ENCODE measurements at regions not wholly inside any gene's neighbourhood (a gene's known extent, or its start where the extent isn't known, plus 50 kb on each side); places are given as distances from the start of the nearest gene placed in this dataset.

- H3K36me3 ChIP-seq (ENCODE audit: control insufficient read depth, insufficient read depth, low read length) = no peaks in the 10 kb centered on the region
- no peaks in the 10 kb centered on the region for H3K9me3 Mint-ChIP-seq
- H3K4me1 ChIP-seq (ENCODE audit: control insufficient read depth, insufficient read depth, low read length) = no peaks in the 10 kb centered on the region
- no peak for TF ChIP-seq CTCF (conservative IDR thresholded peaks at IDR 0.05)
- no peak overlapping the region for H3K27ac ChIP-seq (ENCODE audit: low read depth, low read length)
- H3K27me3 Mint-ChIP-seq (ENCODE audit: insufficient read depth) = peaks cover 12% of the 10 kb centered on the region
- H3K27ac Mint-ChIP-seq = no peak overlapping the region
- WGBS, 2 experiments (ENCODE audit: insufficient coverage in 1 of 2, insufficient read length in 1 of 2) = 92 to 98% methylated on average over 7 to 13 of the region's 14 CpGs
- no peaks in the 10 kb centered on the region for H3K9me3 ChIP-seq (ENCODE audit: control insufficient read depth, low read length)
- no peak overlapping the region for H3K9ac ChIP-seq (ENCODE audit: extremely low read depth, low read length, poor library complexity, severe bottlenecking)
- no peaks in the 10 kb centered on the region for H3K36me3 Mint-ChIP-seq (ENCODE audit: low read depth)
- peaks cover 11% of the 10 kb centered on the region for H3K4me1 Mint-ChIP-seq
- no peak overlapping the region for H3K4me3 Mint-ChIP-seq
- no peaks in the 10 kb centered on the region for H3K27me3 ChIP-seq (ENCODE audit: control insufficient read depth, insufficient read depth, low read length, poor library complexity, severe bottlenecking)
- DNase-seq = peak; percentile 36
- H3K4me3 ChIP-seq (ENCODE audit: low read length) = no peak overlapping the region
These were observed 135.6 kb upstream of the CACNA1E start for GRCh38 chr1:181347495-181348390.

- Mint-ChIP-seq H3K27me3 (ENCODE audit: insufficient read depth) (peaks cover 5% of the 10 kb centered on the region), H3K36me3 (ENCODE audit: low read depth) (no peaks in the 10 kb centered on the region), H3K4me1 (peaks cover 11% of the 10 kb centered on the region), H3K27ac (no peak overlapping the region), H3K9me3 (no peaks in the 10 kb centered on the region), H3K4me3 (no peak overlapping the region)
- Histone ChIP-seq H3K9ac (ENCODE audit: extremely low read depth, low read length, poor library complexity, severe bottlenecking) (no peak overlapping the region), H3K9me3 (ENCODE audit: control insufficient read depth, low read length) (no peaks in the 10 kb centered on the region), H3K4me3 (ENCODE audit: low read length) (no peak overlapping the region), H3K36me3 (ENCODE audit: control insufficient read depth, insufficient read depth, low read length) (no peaks in the 10 kb centered on the region), H3K27me3 (ENCODE audit: control insufficient read depth, insufficient read depth, low read length, poor library complexity, severe bottlenecking) (no peaks in the 10 kb centered on the region), H3K27ac (ENCODE audit: low read depth, low read length) (no peak overlapping the region), H3K4me1 (ENCODE audit: control insufficient read depth, insufficient read depth, low read length) (no peaks in the 10 kb centered on the region)
- peak; percentile 36 for DNase-seq
- TF ChIP-seq CTCF (conservative IDR thresholded peaks at IDR 0.05) = no peak
- WGBS, 2 experiments (ENCODE audit: insufficient coverage in 1 of 2, insufficient read length in 1 of 2) = 77 to 85% methylated on average over 2 of the region's 2 CpGs
These were observed 133.8 kb upstream of the CACNA1E start for GRCh38 chr1:181349512-181349911.

- peaks cover 5% of the 10 kb centered on the region for H3K27me3 Mint-ChIP-seq (ENCODE audit: insufficient read depth)
- no peaks in the 10 kb centered on the region for H3K36me3 ChIP-seq (ENCODE audit: control insufficient read depth, insufficient read depth, low read length)
- H3K36me3 Mint-ChIP-seq (ENCODE audit: low read depth) = no peaks in the 10 kb centered on the region
- no peaks in the 10 kb centered on the region for H3K9me3 Mint-ChIP-seq
- H3K27me3 ChIP-seq (ENCODE audit: control insufficient read depth, insufficient read depth, low read length, poor library complexity, severe bottlenecking) = no peaks in the 10 kb centered on the region
- peaks cover 11% of the 10 kb centered on the region for H3K4me1 Mint-ChIP-seq
- no peak overlapping the region for H3K9ac ChIP-seq (ENCODE audit: extremely low read depth, low read length, poor library complexity, severe bottlenecking)
- H3K4me1 ChIP-seq (ENCODE audit: control insufficient read depth, insufficient read depth, low read length) = no peaks in the 10 kb centered on the region
- no peak overlapping the region for H3K4me3 ChIP-seq (ENCODE audit: low read length)
- DNase-seq = peak; percentile 30
- no peak overlapping the region for H3K4me3 Mint-ChIP-seq
- TF ChIP-seq CTCF (conservative IDR thresholded peaks at IDR 0.05) = no peak
- WGBS, 2 experiments (ENCODE audit: insufficient coverage in 1 of 2, insufficient read length in 1 of 2) = 91 to 98% methylated on average over 6 to 7 of the region's 7 CpGs
- no peaks in the 10 kb centered on the region for H3K9me3 ChIP-seq (ENCODE audit: control insufficient read depth, low read length)
- no peak overlapping the region for H3K27ac Mint-ChIP-seq
- H3K27ac ChIP-seq (ENCODE audit: low read depth, low read length) = no peak overlapping the region
These were observed 133.2 kb upstream of the CACNA1E start for GRCh38 chr1:181350131-181350530.

Data from endodermal cell (in vitro differentiated cells).